DOHH2 (cell line): ENCODE measurements at regions not wholly inside any gene's neighbourhood (a gene's known extent, or its start where the extent isn't known, plus 50 kb on each side); places are given as distances from the start of the nearest gene placed in this dataset.

Experiments used
- EZH2phosphoT487 ChIP-seq: fragments of 200-600 bp; sonication (generic); IDR thresholded peaks from 2 replicates; pipeline ENCODE4 v1.6.1; 2017; ENCODE audit warnings: borderline replicate concordance, mild to moderate bottlenecking, antibody characterized with exemption, low read length, moderate library complexity, mixed read lengths
- TF ChIP-seq, protein P1 (sequence below): fragments of 200-600 bp; sonication (generic); IDR thresholded peaks from one replicate; pipeline ENCODE4 v1.5.1; 2014; ENCODE audit warnings: antibody characterized with exemption, mild to moderate bottlenecking, low read depth, low read length; ENCODE audit not compliant: poor library complexity, severe bottlenecking

DNA sequence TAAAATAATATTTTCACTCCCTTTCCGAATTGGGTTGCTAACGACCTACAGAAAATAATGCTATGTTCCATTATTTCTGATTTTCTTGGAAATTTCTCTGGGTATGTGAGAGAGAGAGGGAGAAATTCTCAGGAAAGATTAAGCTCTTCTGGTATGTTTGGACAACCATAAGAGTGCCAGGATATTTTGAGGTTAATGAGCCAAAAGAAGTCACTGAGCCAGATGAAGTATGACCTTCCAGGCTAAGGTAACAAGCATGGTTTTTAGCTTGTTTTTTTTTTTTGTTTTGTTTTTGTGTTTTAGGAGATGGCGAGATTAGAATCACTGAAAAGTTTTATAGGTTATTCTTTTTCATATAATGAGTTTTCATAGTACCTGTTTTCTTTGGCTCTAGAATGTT lies 171.0 kb upstream of the FOXP2 start:
- TF ChIP-seq, protein P1, sequence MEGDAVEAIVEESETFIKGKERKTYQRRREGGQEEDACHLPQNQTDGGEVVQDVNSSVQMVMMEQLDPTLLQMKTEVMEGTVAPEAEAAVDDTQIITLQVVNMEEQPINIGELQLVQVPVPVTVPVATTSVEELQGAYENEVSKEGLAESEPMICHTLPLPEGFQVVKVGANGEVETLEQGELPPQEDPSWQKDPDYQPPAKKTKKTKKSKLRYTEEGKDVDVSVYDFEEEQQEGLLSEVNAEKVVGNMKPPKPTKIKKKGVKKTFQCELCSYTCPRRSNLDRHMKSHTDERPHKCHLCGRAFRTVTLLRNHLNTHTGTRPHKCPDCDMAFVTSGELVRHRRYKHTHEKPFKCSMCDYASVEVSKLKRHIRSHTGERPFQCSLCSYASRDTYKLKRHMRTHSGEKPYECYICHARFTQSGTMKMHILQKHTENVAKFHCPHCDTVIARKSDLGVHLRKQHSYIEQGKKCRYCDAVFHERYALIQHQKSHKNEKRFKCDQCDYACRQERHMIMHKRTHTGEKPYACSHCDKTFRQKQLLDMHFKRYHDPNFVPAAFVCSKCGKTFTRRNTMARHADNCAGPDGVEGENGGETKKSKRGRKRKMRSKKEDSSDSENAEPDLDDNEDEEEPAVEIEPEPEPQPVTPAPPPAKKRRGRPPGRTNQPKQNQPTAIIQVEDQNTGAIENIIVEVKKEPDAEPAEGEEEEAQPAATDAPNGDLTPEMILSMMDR: no peak
- no peak for TF ChIP-seq EZH2phosphoT487
